GM12878 (cell line): ENCODE measurements at regions not wholly inside any gene's neighbourhood (a gene's known extent, or its start where the extent isn't known, plus 50 kb on each side); places are given as distances from the start of the nearest gene placed in this dataset.

Experiments
- ATAC-seq: fragments of 200-7000 bp; cut with Tn5 transposase; 3 replicates; pipeline ENCODE4 v1.9.1; 2020; ENCODE audit warnings: mild to moderate bottlenecking, moderate library complexity
- BruUV-seq: library from RNA; stranded (reverse); fragments of 400-500 nt; replicated peaks from 2 replicates; lab custom pipeline; 2021; lab: Mats Ljungman, UMichigan
- CTCF ChIA-PET: fragments of 300-600 bp; sonication (Branson Sonifier 250); formaldehyde crosslinking; extraction: SDS; loops from one replicate; lab custom pipeline; 2021; ENCODE audit warnings: inconsistent platforms; lab: Yijun Ruan, JAX
- POLR2A ChIA-PET: fragments of 350-600 bp; formaldehyde crosslinking; extraction: SDS; loops from one replicate; lab custom pipeline; 2021; ENCODE audit warnings: inconsistent platforms; lab: Charles Lee
- RAD21 ChIA-PET: fragments of 300-600 bp; sonication (Branson Sonifier 250); formaldehyde crosslinking; loops from one replicate; lab custom pipeline; 2023; ENCODE audit warnings: antibody characterized with exemption; ENCODE audit not compliant: unreplicated experiment; lab: Charles Lee
- SMC1A ChIA-PET: fragments of 300-600 bp; sonication (Branson Sonifier 250); formaldehyde crosslinking; loops from one replicate; lab custom pipeline; 2023; ENCODE audit not compliant: unreplicated experiment, uncharacterized antibody; lab: Charles Lee
- DNase-seq: peaks from one replicate; pipeline ENCODE4 v3.0.0-alpha.2; 2011; ENCODE audit warnings: low read depth, low spot score
- FAIRE-seq: peaks from 3 replicates; lab custom pipeline; 2011; peaks lifted over from hg19 to GRCh38; lab: Jason Lieb, UNC
- H2AFZ ChIP-seq: 2 replicates; pipeline ENCODE4 v1.6.0; 2011; ENCODE audit warnings: low read depth, low read length, control low read depth; ENCODE audit not compliant: control insufficient read depth
- H3K27ac ChIP-seq: 2 replicates; pipeline ENCODE4 v1.5.1; 2011; ENCODE audit warnings: control low read depth; ENCODE audit not compliant: control insufficient read depth, insufficient read depth
- H3K27me3 ChIP-seq, 2 experiments: replicated peaks in 1 of 2; 2 replicates each; pipeline versions ENCODE4 v1.6.0 to v1.6.1; 2011; ENCODE audit warnings: low read length in 1 of 2; ENCODE audit not compliant: control insufficient read depth in 2 of 2, insufficient read depth in 2 of 2
- H3K36me3 ChIP-seq, 2 experiments: 2 replicates each; pipeline ENCODE4 v1.5.1; 2011; ENCODE audit warnings: low read length in 1 of 2; ENCODE audit not compliant: control insufficient read depth in 2 of 2, insufficient read depth in 2 of 2
- H3K4me1 ChIP-seq: 2 replicates; pipeline ENCODE4 v1.6.1; 2011; ENCODE audit warnings: mild to moderate bottlenecking, low read length, moderate library complexity, mixed read lengths; ENCODE audit not compliant: control insufficient read depth, insufficient read depth
- H3K4me2 ChIP-seq: 2 replicates; pipeline ENCODE4 v1.6.0; 2011; ENCODE audit warnings: control low read depth; ENCODE audit not compliant: control insufficient read depth, insufficient read depth
- H3K4me3 ChIP-seq: fragments of 200-600 bp; sonication (generic); 2 replicates; pipeline ENCODE4 v1.5.1; 2016
- H3K79me2 ChIP-seq: 2 replicates; pipeline ENCODE4 v1.6.0; 2011; ENCODE audit warnings: low read length; ENCODE audit not compliant: control insufficient read depth, insufficient read depth
- H3K9ac ChIP-seq: 2 replicates; pipeline ENCODE4 v1.8.0; 2011; ENCODE audit warnings: low read length, control low read depth, mixed read lengths; ENCODE audit not compliant: control insufficient read depth, insufficient read depth
- H3K9me3 ChIP-seq: replicated peaks from 3 replicates; pipeline ENCODE4 v1.5.1; 2011; ENCODE audit warnings: mild to moderate bottlenecking, low read length; ENCODE audit not compliant: control insufficient read depth, insufficient read depth
- H4K20me1 ChIP-seq: 2 replicates; pipeline ENCODE4 v1.6.0; 2011; ENCODE audit not compliant: control insufficient read depth, insufficient read depth
- ATF7 ChIP-seq: fragments of 450-650 bp; IDR thresholded peaks from 2 replicates; pipeline ENCODE4 v1.6.1; 2016; ENCODE audit warnings: low read depth, mild to moderate bottlenecking
- EED ChIP-seq: sonication (generic); IDR thresholded peaks from 2 replicates; pipeline ENCODE4 v1.6.1; 2016; ENCODE audit warnings: antibody characterized with exemption, low read depth
- MTA2 ChIP-seq: fragments of 450-650 bp; IDR thresholded peaks from 2 replicates; pipeline ENCODE4 v1.6.1; 2016; ENCODE audit warnings: low read depth, mild to moderate bottlenecking, moderate library complexity
- MYC ChIP-seq: IDR thresholded peaks from 2 replicates; pipeline ENCODE4 v1.6.1; 2011; ENCODE audit warnings: mild to moderate bottlenecking, low read length, moderate library complexity, inconsistent platforms; ENCODE audit not compliant: insufficient read depth, insufficient replicate concordance, insufficient read length, severe bottlenecking
- NFYA ChIP-seq: IDR thresholded peaks from 2 replicates; pipeline ENCODE4 v1.6.1; 2011; ENCODE audit warnings: low read depth, mild to moderate bottlenecking, low read length, improper control_type of control experiment, borderline replicate concordance
- NR2F1 ChIP-seq: fragments of 450-650 bp; conservative IDR thresholded peaks from 2 replicates; pipeline ENCODE4 v1.6.1; 2017; ENCODE audit warnings: mild to moderate bottlenecking
- NRF1 ChIP-seq: conservative IDR thresholded peaks from 2 replicates; pipeline ENCODE4 v1.6.1; 2011; ENCODE audit warnings: mild to moderate bottlenecking, low read depth, low read length, improper control_type of control experiment
- PAX5 ChIP-seq: IDR thresholded peaks from 2 replicates; pipeline ENCODE4 v1.6.1; 2011; ENCODE audit warnings: low read depth, low read length, borderline replicate concordance
- STAT3 ChIP-seq: IDR thresholded peaks from 2 replicates; pipeline ENCODE4 v1.6.1; 2011; ENCODE audit warnings: low read depth, low read length, improper control_type of control experiment
- TBL1XR1 ChIP-seq: IDR thresholded peaks from 2 replicates; pipeline ENCODE4 v1.6.1; 2012; ENCODE audit warnings: low read depth, low read length, improper control_type of control experiment
- TCF7 ChIP-seq: IDR thresholded peaks from 2 replicates; pipeline ENCODE4 v1.6.1; 2014; ENCODE audit warnings: antibody characterized with exemption, borderline replicate concordance
- WRNIP1 ChIP-seq: IDR thresholded peaks from 2 replicates; pipeline ENCODE4 v1.6.1; 2011; ENCODE audit warnings: low read depth, low read length, improper control_type of control experiment, borderline replicate concordance
- ZNF217 ChIP-seq: fragments of 450-650 bp; IDR thresholded peaks from 2 replicates; pipeline ENCODE4 v1.6.1; 2017; ENCODE audit warnings: antibody characterized with exemption, mild to moderate bottlenecking
- WGBS: methylation state at CpG from one replicate; pipeline ENCODE4 v1.1.6; 2016; ENCODE audit warnings: low lambda C conversion rate; ENCODE audit not compliant: insufficient replicate concordance, insufficient coverage; ENCODE audit errors: missing lambda C conversion rate; 5-methylcytosine and 5-hydroxymethylcytosine counted together
- in situ Hi-C: fragments of 300-500 bp; cut with MboI; formaldehyde crosslinking; loops from 9 replicates; pipeline ENCODE4 v1.14.3; 2018; ENCODE audit warnings: mixed read lengths
- intact Hi-C: fragments of 100-400 bp; cut with micrococcal nuclease; formaldehyde crosslinking; loops from one replicate; pipeline ENCODE4 v1.14.2; 2022; ENCODE audit not compliant: unreplicated experiment
- TF ChIP-seq, protein P1 (sequence below): fragments of 450-650 bp; IDR thresholded peaks from 2 replicates; pipeline ENCODE4 v1.6.1; 2017; ENCODE audit warnings: mild to moderate bottlenecking, moderate library complexity

DNA sequence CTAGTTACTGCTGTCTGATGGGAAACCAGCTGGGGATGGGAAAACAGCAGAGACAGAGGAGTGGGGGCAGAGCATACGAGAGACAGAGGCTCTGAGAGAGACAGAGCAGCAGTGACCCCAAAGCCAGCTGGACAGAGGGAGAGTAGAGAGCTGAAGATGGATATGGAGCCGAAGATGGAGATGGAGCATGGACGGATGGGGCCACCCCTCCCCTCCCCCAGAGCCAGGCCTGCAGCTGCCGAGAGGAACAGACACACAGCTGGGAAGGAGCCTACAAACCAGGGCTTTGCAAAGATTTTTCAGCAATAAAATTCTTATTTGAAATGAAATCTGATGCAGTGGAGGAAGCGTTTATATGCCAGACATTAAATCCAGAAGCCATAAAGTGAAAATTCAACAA lies 167.6 kb upstream of the LINGO1 start:
- in situ Hi-C loops, result loop anchor here (25.0 kb wide), 1 partner anchor 163 kb away; the partner anchor contains the start of gene LINGO1
- CTCF ChIA-PET, result interaction anchor here (1.1 kb wide), 1 partner anchor 16 kb away, joined by 4 read pairs; no protein-coding TSS in a partner anchor
- SMC1A ChIA-PET, result no interaction called here
- H3K79me2 ChIP-seq, result no peaks in the 10 kb centered on the region
- H2AFZ ChIP-seq, result no peak overlapping the region
- POLR2A ChIA-PET, result no interaction called here
- TF ChIP-seq ATF7 (no peak), NR2F1 (no peak), TBL1XR1 (no peak), PAX5 (no peak), EED (no peak), WRNIP1 (no peak), MYC (no peak), NRF1 (no peak), NFYA (no peak), MTA2 (no peak), ZNF217 (no peak), TCF7 (no peak), STAT3 (no peak)
- TF ChIP-seq, protein P1, sequence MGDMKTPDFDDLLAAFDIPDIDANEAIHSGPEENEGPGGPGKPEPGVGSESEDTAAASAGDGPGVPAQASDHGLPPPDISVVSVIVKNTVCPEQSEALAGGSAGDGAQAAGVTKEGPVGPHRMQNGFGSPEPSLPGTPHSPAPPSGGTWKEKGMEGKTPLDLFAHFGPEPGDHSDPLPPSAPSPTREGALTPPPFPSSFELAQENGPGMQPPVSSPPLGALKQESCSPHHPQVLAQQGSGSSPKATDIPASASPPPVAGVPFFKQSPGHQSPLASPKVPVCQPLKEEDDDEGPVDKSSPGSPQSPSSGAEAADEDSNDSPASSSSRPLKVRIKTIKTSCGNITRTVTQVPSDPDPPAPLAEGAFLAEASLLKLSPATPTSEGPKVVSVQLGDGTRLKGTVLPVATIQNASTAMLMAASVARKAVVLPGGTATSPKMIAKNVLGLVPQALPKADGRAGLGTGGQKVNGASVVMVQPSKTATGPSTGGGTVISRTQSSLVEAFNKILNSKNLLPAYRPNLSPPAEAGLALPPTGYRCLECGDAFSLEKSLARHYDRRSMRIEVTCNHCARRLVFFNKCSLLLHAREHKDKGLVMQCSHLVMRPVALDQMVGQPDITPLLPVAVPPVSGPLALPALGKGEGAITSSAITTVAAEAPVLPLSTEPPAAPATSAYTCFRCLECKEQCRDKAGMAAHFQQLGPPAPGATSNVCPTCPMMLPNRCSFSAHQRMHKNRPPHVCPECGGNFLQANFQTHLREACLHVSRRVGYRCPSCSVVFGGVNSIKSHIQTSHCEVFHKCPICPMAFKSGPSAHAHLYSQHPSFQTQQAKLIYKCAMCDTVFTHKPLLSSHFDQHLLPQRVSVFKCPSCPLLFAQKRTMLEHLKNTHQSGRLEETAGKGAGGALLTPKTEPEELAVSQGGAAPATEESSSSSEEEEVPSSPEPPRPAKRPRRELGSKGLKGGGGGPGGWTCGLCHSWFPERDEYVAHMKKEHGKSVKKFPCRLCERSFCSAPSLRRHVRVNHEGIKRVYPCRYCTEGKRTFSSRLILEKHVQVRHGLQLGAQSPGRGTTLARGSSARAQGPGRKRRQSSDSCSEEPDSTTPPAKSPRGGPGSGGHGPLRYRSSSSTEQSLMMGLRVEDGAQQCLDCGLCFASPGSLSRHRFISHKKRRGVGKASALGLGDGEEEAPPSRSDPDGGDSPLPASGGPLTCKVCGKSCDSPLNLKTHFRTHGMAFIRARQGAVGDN, result no peak
- H3K4me1 ChIP-seq, result peaks cover 5% of the 10 kb centered on the region; the same call in 1 of the 2 replicates
- no peak overlapping the region for H3K9ac ChIP-seq
- no peak overlapping the region for H3K27ac ChIP-seq
- no peak for FAIRE-seq
- no peaks in the 10 kb centered on the region for H3K9me3 ChIP-seq
- no peaks in the 10 kb centered on the region for H3K36me3 ChIP-seq
- no peak for ATAC-seq
- no peak overlapping the region for H3K4me3 ChIP-seq
- intact Hi-C loops, result no loop called here
- H3K27me3 ChIP-seq, result no peaks in the 10 kb centered on the region
- no TSS peak for BruUV-seq
- H3K4me2 ChIP-seq, result no peak overlapping the region
- RAD21 ChIA-PET, result no interaction called here
- no peak for DNase-seq
- no peaks in the 10 kb centered on the region for H4K20me1 ChIP-seq
- WGBS, result 28% methylated on average over 5 of the region's 5 CpGs
